Gastroesophageal sphincter (tissue), 3 donors: ENCODE measurements at regions not wholly inside any gene's neighbourhood (a gene's known extent, or its start where the extent isn't known, plus 50 kb on each side); places are given as distances from the start of the nearest gene placed in this dataset.

Experiments
- CTCF ChIP-seq, 4 experiments: fragments of 200-600 bp in 2 of 4; fragments of 450-650 bp in 2 of 4; sonication (generic) in 1 of 4; IDR thresholded peaks; one replicate each; pipeline ENCODE4 v1.5.1; 2017 to 2019; ENCODE audit warnings: antibody characterized with exemption in 4 of 4, mild to moderate bottlenecking in 2 of 4, moderate library complexity in 2 of 4
- EP300 ChIP-seq: sonication (generic); formaldehyde crosslinking; IDR thresholded peaks from one replicate; pipeline ENCODE4 v1.6.1; 2017; ENCODE audit warnings: antibody characterized with exemption, mild to moderate bottlenecking
- POLR2A ChIP-seq, 2 donors: fragments of 450-650 bp; IDR thresholded peaks; one replicate each; pipeline ENCODE4 v1.6.1; 2017; ENCODE audit warnings: antibody characterized with exemption in 2 of 2, mild to moderate bottlenecking in 2 of 2, moderate library complexity in 1 of 2
- POLR2AphosphoS5 ChIP-seq: sonication (generic); formaldehyde crosslinking; IDR thresholded peaks from one replicate; pipeline ENCODE4 v1.6.1; 2017; ENCODE audit warnings: antibody characterized with exemption

GRCh38 chr6:147892476-147892875, 384.0 kb downstream of the SAMD5 start:
- TF ChIP-seq CTCF (IDR thresholded peaks at IDR 0.05), result no peak
- no peak for TF ChIP-seq EP300
- no peak for TF ChIP-seq POLR2A (IDR thresholded peaks at IDR 0.05)
- TF ChIP-seq POLR2AphosphoS5, result no peak
